ENCODE measurements at regions not wholly inside any gene's neighbourhood (a gene's known extent, or its start where the extent isn't known, plus 50 kb on each side); places are given as distances from the start of the nearest gene placed in this dataset.

- Mint-ChIP-seq H3K4me1 (ENCODE audit: unreplicated experiment) (no peaks in the 10 kb centered on the region), H3K4me3 (ENCODE audit: unreplicated experiment) (no peak overlapping the region), H3K9me3 (ENCODE audit: unreplicated experiment) (no peaks in the 10 kb centered on the region), H3K27ac (ENCODE audit: unreplicated experiment) (no peak overlapping the region), H3K36me3 (ENCODE audit: low read depth, unreplicated experiment) (no peaks in the 10 kb centered on the region), H3K27me3 (ENCODE audit: unreplicated experiment) (peaks cover 6% of the 10 kb centered on the region)
- no peak for DNase-seq (ENCODE audit: low spot score)
- no peak for TF ChIP-seq CTCF (IDR thresholded peaks at IDR 0.05; ENCODE audit: unreplicated experiment)
Measured at GRCh38 chr16:73361061-73361460, 313.1 kb upstream of the ZFHX3 start.

DNA sequence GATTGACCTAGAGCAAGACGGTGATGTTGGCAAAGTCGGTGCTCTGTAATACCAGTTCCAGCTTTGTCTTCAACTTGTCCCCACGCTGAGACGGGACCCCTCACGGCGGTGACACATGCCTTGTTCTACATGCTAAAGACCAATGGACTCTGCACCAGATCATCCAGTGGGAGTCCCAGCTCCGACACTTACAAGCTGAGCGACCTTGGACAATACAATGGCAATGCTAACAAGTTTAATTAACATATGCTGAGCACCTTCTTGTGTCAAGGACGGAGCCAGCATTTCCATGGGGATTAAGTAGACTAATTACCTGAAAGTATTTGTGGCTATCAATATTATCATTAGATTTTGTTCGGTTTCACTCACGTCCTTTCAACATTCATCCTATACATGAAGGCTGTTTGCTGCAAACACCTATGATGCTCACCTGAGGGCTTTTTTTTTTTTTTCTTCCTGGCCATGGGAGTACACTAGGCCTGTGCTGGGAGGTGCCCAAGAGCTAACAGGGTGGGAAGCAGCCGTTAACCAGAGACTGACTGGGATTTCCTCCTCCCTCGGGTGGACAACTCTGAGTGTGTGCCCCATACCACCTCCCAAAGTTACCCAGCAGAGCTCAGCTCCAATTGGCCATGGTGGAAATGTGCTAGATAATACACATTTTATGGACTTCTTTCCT, 308.6 kb upstream of the ZFHX3 start:
- no peak overlapping the region for H3K27ac Mint-ChIP-seq (ENCODE audit: unreplicated experiment)
- H3K4me3 Mint-ChIP-seq (ENCODE audit: unreplicated experiment), result no peak overlapping the region

GRCh38 chr16:73355981-73356380, 308.1 kb upstream of the ZFHX3 start:
- no peak for DNase-seq (ENCODE audit: low spot score)
- Mint-ChIP-seq H3K4me1 (ENCODE audit: unreplicated experiment) (peaks cover 3% of the 10 kb centered on the region), H3K36me3 (ENCODE audit: low read depth, unreplicated experiment) (no peaks in the 10 kb centered on the region), H3K27me3 (ENCODE audit: unreplicated experiment) (peaks cover 6% of the 10 kb centered on the region), H3K4me3 (ENCODE audit: unreplicated experiment) (no peak overlapping the region), H3K27ac (ENCODE audit: unreplicated experiment) (no peak overlapping the region), H3K9me3 (ENCODE audit: unreplicated experiment) (no peaks in the 10 kb centered on the region)
- no peak for TF ChIP-seq CTCF (IDR thresholded peaks at IDR 0.05; ENCODE audit: unreplicated experiment)

More for the DNA sequence above, 308.6 kb upstream of the ZFHX3 start:
- Mint-ChIP-seq H3K27me3 (ENCODE audit: unreplicated experiment) (peaks cover 6% of the 10 kb centered on the region), H3K9me3 (ENCODE audit: unreplicated experiment) (no peaks in the 10 kb centered on the region), H3K36me3 (ENCODE audit: low read depth, unreplicated experiment) (no peaks in the 10 kb centered on the region), H3K4me1 (ENCODE audit: unreplicated experiment) (peaks cover 3% of the 10 kb centered on the region)
- no peak for TF ChIP-seq CTCF (IDR thresholded peaks at IDR 0.05; ENCODE audit: unreplicated experiment)
- no peak for DNase-seq (ENCODE audit: low spot score)

GRCh38 chr16:73354434-73354833, 306.5 kb upstream of the ZFHX3 start:
- no peaks in the 10 kb centered on the region for H3K36me3 Mint-ChIP-seq (ENCODE audit: low read depth, unreplicated experiment)
- H3K27me3 Mint-ChIP-seq (ENCODE audit: unreplicated experiment), result peaks cover 6% of the 10 kb centered on the region
- H3K4me3 Mint-ChIP-seq (ENCODE audit: unreplicated experiment), result no peak overlapping the region
- no peak for DNase-seq (ENCODE audit: low spot score)
- no peaks in the 10 kb centered on the region for H3K9me3 Mint-ChIP-seq (ENCODE audit: unreplicated experiment)
- peaks cover 3% of the 10 kb centered on the region for H3K4me1 Mint-ChIP-seq (ENCODE audit: unreplicated experiment)
- no peak overlapping the region for H3K27ac Mint-ChIP-seq (ENCODE audit: unreplicated experiment)
- no peak for TF ChIP-seq CTCF (IDR thresholded peaks at IDR 0.05; ENCODE audit: unreplicated experiment)

DNA sequence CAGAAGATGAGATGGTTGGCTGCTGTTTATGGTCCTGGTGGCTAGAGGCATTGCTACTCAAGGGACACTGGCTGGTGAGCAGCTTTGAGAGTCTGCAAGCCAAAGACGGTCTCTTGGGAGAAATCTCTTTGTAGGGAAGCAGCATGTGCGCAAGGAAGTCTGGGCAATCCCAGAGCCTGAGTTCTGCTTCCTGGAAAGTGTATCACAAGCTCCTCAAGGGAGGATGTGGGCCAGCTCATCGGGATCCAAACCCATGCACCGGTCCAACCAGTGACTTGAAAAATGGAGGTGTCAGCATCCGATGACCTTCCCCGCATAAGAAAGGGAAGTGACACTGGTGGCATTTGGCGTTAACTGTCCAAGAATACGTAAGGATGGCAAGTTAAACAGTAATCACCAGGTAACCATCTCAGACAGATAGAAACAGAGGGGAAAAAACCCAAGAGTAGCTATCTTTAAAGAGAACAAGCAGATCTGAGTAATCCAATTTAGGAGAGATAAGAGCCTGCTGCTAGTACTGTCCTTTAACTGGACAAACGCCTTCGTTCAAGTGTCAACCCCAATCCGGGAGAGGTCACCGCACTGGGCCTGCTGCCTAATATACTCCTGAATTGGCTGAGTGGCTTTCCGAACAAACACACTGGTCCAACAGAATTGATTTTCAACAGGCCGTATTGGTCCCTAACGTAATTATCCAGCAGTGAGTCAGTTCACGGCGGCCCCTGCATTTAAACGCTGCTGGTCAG, 303.0 kb upstream of the ZFHX3 start:
- DNase-seq (ENCODE audit: low spot score), result no peak
- Mint-ChIP-seq H3K36me3 (ENCODE audit: low read depth, unreplicated experiment) (no peaks in the 10 kb centered on the region), H3K4me1 (ENCODE audit: unreplicated experiment) (peaks cover 3% of the 10 kb centered on the region), H3K27ac (ENCODE audit: unreplicated experiment) (no peak overlapping the region), H3K9me3 (ENCODE audit: unreplicated experiment) (no peaks in the 10 kb centered on the region), H3K27me3 (ENCODE audit: unreplicated experiment) (no peaks in the 10 kb centered on the region), H3K4me3 (ENCODE audit: unreplicated experiment) (no peak overlapping the region)
- no peak for TF ChIP-seq CTCF (IDR thresholded peaks at IDR 0.05; ENCODE audit: unreplicated experiment)
